ENCODE measurements at regions not wholly inside any gene's neighbourhood (a gene's known extent, or its start where the extent isn't known, plus 50 kb on each side); places are given as distances from the start of the nearest gene placed in this dataset.

DNA sequence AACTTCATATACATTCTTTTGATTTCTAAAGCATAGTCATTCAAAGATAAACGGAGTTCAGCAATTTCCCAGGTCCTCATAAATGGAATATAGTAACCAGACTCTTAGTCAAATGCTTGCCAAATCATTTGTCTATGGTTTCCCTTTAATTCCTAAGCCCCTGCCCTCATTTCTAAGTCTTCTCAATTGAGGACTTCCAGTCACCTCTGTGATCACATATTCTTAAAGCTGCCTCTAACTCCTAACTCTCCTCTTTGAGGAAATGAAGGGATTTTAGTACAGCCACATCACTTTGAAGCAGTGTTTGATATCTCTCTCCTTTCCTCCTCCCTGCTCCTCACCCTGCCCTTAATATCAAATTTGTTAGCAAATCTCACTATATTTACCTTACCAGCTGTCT, 58.7 kb downstream of the PLEKHG1 start:
- TF ChIP-seq POLR2A (IDR thresholded peaks at IDR 0.05), result no peak
- TF ChIP-seq, protein P1, sequence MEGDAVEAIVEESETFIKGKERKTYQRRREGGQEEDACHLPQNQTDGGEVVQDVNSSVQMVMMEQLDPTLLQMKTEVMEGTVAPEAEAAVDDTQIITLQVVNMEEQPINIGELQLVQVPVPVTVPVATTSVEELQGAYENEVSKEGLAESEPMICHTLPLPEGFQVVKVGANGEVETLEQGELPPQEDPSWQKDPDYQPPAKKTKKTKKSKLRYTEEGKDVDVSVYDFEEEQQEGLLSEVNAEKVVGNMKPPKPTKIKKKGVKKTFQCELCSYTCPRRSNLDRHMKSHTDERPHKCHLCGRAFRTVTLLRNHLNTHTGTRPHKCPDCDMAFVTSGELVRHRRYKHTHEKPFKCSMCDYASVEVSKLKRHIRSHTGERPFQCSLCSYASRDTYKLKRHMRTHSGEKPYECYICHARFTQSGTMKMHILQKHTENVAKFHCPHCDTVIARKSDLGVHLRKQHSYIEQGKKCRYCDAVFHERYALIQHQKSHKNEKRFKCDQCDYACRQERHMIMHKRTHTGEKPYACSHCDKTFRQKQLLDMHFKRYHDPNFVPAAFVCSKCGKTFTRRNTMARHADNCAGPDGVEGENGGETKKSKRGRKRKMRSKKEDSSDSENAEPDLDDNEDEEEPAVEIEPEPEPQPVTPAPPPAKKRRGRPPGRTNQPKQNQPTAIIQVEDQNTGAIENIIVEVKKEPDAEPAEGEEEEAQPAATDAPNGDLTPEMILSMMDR (IDR thresholded peaks at IDR 0.05), result no peak
- TF ChIP-seq POLR2AphosphoS5 (IDR thresholded peaks at IDR 0.05), result no peak
- no peak for TF ChIP-seq EP300 (IDR thresholded peaks at IDR 0.05)

All from stomach (tissue), 4 donors.